ENCODE measurements at regions not wholly inside any gene's neighbourhood (a gene's known extent, or its start where the extent isn't known, plus 50 kb on each side); places are given as distances from the start of the nearest gene placed in this dataset.

DNA sequence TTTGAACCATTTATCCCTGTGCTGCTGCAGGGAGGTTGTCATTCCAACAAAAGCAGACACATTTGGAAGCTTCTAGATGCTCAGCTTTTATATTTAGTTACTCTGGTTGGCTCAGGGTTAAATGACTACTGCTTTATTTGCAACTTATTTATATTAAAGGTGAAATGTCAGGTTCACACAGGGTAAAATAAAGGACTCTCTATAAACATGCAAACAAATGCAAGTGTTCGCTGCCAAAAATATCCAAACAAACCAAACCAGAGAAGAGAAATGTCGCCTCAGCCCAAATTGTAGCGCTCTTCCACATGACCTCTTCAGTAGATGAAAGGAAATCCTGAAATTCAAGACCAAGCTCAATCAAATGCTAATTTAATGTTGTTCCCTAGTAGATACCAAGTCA lies 57.0 kb upstream of the LIFR start:
- Mint-ChIP-seq H3K36me3 (ENCODE audit: insufficient read depth in 1 of 3, low read depth in 3 of 3) (no peaks in the 10 kb centered on the region), H3K9me3 (peaks cover 4 to 5% of the 10 kb centered on the region in 2 experiments; a peak in 3 of 5 replicates), H3K4me1 (peaks cover 10 to 13% of the 10 kb centered on the region in 2 experiments), H3K27ac (no peak overlapping the region), H3K27me3 (ENCODE audit: low read depth) (no peaks in the 10 kb centered on the region; the same call in 1 of the 2 replicates), H3K4me3 (no peak overlapping the region)
- Histone ChIP-seq H2AK5ac (ENCODE audit: insufficient read length, low read length) (no peak overlapping the region), H3K23me2 (ENCODE audit: insufficient read length, low read depth, low read length, poor library complexity, severe bottlenecking) (no peaks in the 10 kb centered on the region), H3K9ac (ENCODE audit: extremely low read depth, insufficient read length, low read length) (no peak overlapping the region), H4K8ac (replicated peaks; ENCODE audit: insufficient read length, low read depth, low read length) (no peak overlapping the region), H3K4me2 (ENCODE audit: insufficient read depth, insufficient read length, low read length) (no peak overlapping the region), H4K91ac (ENCODE audit: insufficient read length, low read depth, low read length) (no peak overlapping the region), H2BK20ac (ENCODE audit: low read depth, low read length, poor library complexity, severe bottlenecking) (no peak overlapping the region), H4K5ac (ENCODE audit: insufficient read length, low read depth, low read length) (no peak overlapping the region), H3K27ac (ENCODE audit: insufficient read length, low read depth, low read length) (no peak overlapping the region), H2AFZ (ENCODE audit: low read length) (no peak overlapping the region), H3K4me1 (ENCODE audit: insufficient read depth, low read length) (no peaks in the 10 kb centered on the region; the same call in 1 of the 2 replicates), H3T11ph (ENCODE audit: low read length) (no peak overlapping the region), H2BK5ac (ENCODE audit: insufficient read length, low read length) (no peak overlapping the region), H3K79me2 (ENCODE audit: insufficient read depth, low read length) (no peaks in the 10 kb centered on the region), H3K18ac (ENCODE audit: insufficient read length, low read depth, low read length) (no peak overlapping the region), H2BK15ac (ENCODE audit: low read depth, low read length) (no peak overlapping the region), H3K14ac (ENCODE audit: insufficient read depth, low read length) (no peak overlapping the region), H2BK120ac (ENCODE audit: low read depth, low read length, poor library complexity, severe bottlenecking) (no peak overlapping the region), H3K4ac (ENCODE audit: low read depth, low read length) (no peak overlapping the region), H2BK12ac (ENCODE audit: insufficient read length, low read depth, low read length) (no peak overlapping the region), H3K23ac (ENCODE audit: insufficient read length, low read depth, low read length) (no peak overlapping the region), H3K56ac (ENCODE audit: insufficient read length, low read depth, low read length) (no peak overlapping the region), H4K20me1 (ENCODE audit: control insufficient read depth, insufficient read depth, insufficient read length) (no peaks in the 10 kb centered on the region), H3K79me1 (ENCODE audit: insufficient read depth, low read depth, low read length, poor library complexity, severe bottlenecking) (no peaks in the 10 kb centered on the region), H3K27me3 (ENCODE audit: insufficient read depth, low read length) (no peaks in the 10 kb centered on the region), H3K9me3 (ENCODE audit: control insufficient read depth, low read depth, low read length) (no peaks in the 10 kb centered on the region)
- WGBS (ENCODE audit: extremely low coverage, insufficient read length, low lambda C conversion rate): no CpG with 5 or more reads among the region's 3 CpGs
- DNase-seq: no peak
- TF ChIP-seq, protein P1, sequence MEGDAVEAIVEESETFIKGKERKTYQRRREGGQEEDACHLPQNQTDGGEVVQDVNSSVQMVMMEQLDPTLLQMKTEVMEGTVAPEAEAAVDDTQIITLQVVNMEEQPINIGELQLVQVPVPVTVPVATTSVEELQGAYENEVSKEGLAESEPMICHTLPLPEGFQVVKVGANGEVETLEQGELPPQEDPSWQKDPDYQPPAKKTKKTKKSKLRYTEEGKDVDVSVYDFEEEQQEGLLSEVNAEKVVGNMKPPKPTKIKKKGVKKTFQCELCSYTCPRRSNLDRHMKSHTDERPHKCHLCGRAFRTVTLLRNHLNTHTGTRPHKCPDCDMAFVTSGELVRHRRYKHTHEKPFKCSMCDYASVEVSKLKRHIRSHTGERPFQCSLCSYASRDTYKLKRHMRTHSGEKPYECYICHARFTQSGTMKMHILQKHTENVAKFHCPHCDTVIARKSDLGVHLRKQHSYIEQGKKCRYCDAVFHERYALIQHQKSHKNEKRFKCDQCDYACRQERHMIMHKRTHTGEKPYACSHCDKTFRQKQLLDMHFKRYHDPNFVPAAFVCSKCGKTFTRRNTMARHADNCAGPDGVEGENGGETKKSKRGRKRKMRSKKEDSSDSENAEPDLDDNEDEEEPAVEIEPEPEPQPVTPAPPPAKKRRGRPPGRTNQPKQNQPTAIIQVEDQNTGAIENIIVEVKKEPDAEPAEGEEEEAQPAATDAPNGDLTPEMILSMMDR (conservative IDR thresholded peaks at IDR 0.05): no peak

All from H9 (cell line).